Body of pancreas (tissue), 4 donors: ENCODE measurements at regions not wholly inside any gene's neighbourhood (a gene's known extent, or its start where the extent isn't known, plus 50 kb on each side); places are given as distances from the start of the nearest gene placed in this dataset.

Source experiments
- POLR2A ChIP-seq, 3 donors: fragments of 450-650 bp; IDR thresholded peaks; one replicate each; pipeline ENCODE4 v1.6.1; 2016; ENCODE audit warnings: antibody characterized with exemption in 3 of 3, mild to moderate bottlenecking in 2 of 3
- TF ChIP-seq, protein P1 (sequence below), 7 experiments: fragments of 450-650 bp in 4 of 7; fragments of 200-600 bp in 3 of 7; sonication (generic) in 3 of 7; IDR thresholded peaks; one replicate each; pipeline ENCODE4 v1.5.1; 2016 to 2019; ENCODE audit warnings: antibody characterized with exemption in 7 of 7

DNA sequence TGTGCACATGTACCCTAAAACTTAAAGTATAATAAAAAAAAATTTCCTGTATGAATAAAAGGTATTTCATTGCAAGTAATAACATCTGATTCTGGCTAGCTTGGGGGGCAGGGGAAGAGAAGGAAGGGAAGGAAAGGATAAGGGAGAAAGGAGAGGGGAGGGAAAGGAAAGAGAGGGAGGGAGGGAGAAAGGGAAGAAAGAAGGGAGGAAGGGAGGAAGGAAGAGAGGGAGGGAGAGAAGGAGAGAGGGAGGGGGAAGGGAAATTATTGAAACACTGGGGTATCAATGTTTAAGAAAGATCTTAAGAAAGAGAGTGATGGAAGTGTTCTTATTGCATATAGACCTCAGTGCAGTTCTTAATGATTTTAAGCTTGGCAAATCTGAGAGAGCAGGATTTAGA is 129.8 kb upstream of the ZNF366 start:
- TF ChIP-seq, protein P1, sequence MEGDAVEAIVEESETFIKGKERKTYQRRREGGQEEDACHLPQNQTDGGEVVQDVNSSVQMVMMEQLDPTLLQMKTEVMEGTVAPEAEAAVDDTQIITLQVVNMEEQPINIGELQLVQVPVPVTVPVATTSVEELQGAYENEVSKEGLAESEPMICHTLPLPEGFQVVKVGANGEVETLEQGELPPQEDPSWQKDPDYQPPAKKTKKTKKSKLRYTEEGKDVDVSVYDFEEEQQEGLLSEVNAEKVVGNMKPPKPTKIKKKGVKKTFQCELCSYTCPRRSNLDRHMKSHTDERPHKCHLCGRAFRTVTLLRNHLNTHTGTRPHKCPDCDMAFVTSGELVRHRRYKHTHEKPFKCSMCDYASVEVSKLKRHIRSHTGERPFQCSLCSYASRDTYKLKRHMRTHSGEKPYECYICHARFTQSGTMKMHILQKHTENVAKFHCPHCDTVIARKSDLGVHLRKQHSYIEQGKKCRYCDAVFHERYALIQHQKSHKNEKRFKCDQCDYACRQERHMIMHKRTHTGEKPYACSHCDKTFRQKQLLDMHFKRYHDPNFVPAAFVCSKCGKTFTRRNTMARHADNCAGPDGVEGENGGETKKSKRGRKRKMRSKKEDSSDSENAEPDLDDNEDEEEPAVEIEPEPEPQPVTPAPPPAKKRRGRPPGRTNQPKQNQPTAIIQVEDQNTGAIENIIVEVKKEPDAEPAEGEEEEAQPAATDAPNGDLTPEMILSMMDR (IDR thresholded peaks at IDR 0.05), result no peak
- no peak for TF ChIP-seq POLR2A (IDR thresholded peaks at IDR 0.05)
